ENCODE measurements at regions not wholly inside any gene's neighbourhood (a gene's known extent, or its start where the extent isn't known, plus 50 kb on each side); places are given as distances from the start of the nearest gene placed in this dataset.

GRCh38 chr5:2461701-2462691, 289.5 kb downstream of the IRX2 start:
- Histone ChIP-seq H3K9me3 (no peaks in the 10 kb centered on the region), H3K4me1 (no peaks in the 10 kb centered on the region), H3K27ac (no peak overlapping the region), H3K27me3 (no peaks in the 10 kb centered on the region), H3K4me3 (no peak overlapping the region), H3K36me3 (no peaks in the 10 kb centered on the region)
- intact Hi-C loops (cut with DNase I), result no loop called here
- DNase-seq, result no peak
- no peak for TF ChIP-seq CTCF (IDR thresholded peaks at IDR 0.05)
- no peak for ATAC-seq

- Histone ChIP-seq H3K27ac (no peak overlapping the region), H3K27me3 (no peaks in the 10 kb centered on the region), H3K4me1 (no peaks in the 10 kb centered on the region), H3K36me3 (no peaks in the 10 kb centered on the region), H3K4me3 (no peak overlapping the region), H3K9me3 (no peaks in the 10 kb centered on the region)
- ATAC-seq (peak; percentile 20), DNase-seq (no peak)
- intact Hi-C loops (cut with DNase I), result no loop called here
- no peak for TF ChIP-seq CTCF (IDR thresholded peaks at IDR 0.05)
Measured at GRCh38 chr5:2460098-2460497, 291.4 kb downstream of the IRX2 start.

GRCh38 chr5:2459251-2459650, 292.2 kb downstream of the IRX2 start:
- no peaks in the 10 kb centered on the region for H3K4me1 ChIP-seq
- no peaks in the 10 kb centered on the region for H3K36me3 ChIP-seq
- ATAC-seq, result no peak
- intact Hi-C loops (cut with DNase I), result no loop called here
- no peak overlapping the region for H3K27ac ChIP-seq
- TF ChIP-seq CTCF (IDR thresholded peaks at IDR 0.05), result no peak
- no peaks in the 10 kb centered on the region for H3K27me3 ChIP-seq
- no peak for DNase-seq
- no peaks in the 10 kb centered on the region for H3K9me3 ChIP-seq
- H3K4me3 ChIP-seq, result no peak overlapping the region

GRCh38 chr5:2455878-2456277, 295.6 kb downstream of the IRX2 start:
- H3K27ac ChIP-seq, result no peak overlapping the region
- no peaks in the 10 kb centered on the region for H3K36me3 ChIP-seq
- no peaks in the 10 kb centered on the region for H3K9me3 ChIP-seq
- H3K27me3 ChIP-seq, result no peaks in the 10 kb centered on the region
- TF ChIP-seq CTCF (IDR thresholded peaks at IDR 0.05), result no peak
- DNase-seq (no peak), ATAC-seq (no peak)
- H3K4me1 ChIP-seq, result no peaks in the 10 kb centered on the region
- H3K4me3 ChIP-seq, result no peak overlapping the region
- intact Hi-C loops (cut with DNase I), result no loop called here

- H3K27me3 ChIP-seq, result no peaks in the 10 kb centered on the region
- H3K36me3 ChIP-seq, result no peaks in the 10 kb centered on the region
- no peak overlapping the region for H3K27ac ChIP-seq
- no peaks in the 10 kb centered on the region for H3K4me1 ChIP-seq
- intact Hi-C loops (cut with DNase I), result no loop called here
- no peak overlapping the region for H3K4me3 ChIP-seq
- DNase-seq (no peak), ATAC-seq (no peak)
- TF ChIP-seq CTCF (IDR thresholded peaks at IDR 0.05), result no peak
- H3K9me3 ChIP-seq, result no peaks in the 10 kb centered on the region
Measured at GRCh38 chr5:2454876-2455275, 296.6 kb downstream of the IRX2 start.

Data from upper lobe of right lung (tissue), 1 donor.